GM12878 (cell line): ENCODE measurements at regions not wholly inside any gene's neighbourhood (a gene's known extent, or its start where the extent isn't known, plus 50 kb on each side); places are given as distances from the start of the nearest gene placed in this dataset.

Experiments
- ATAC-seq: fragments of 200-7000 bp; cut with Tn5 transposase; 3 replicates; pipeline ENCODE4 v1.9.1; 2020; ENCODE audit warnings: mild to moderate bottlenecking, moderate library complexity
- BruUV-seq: library from RNA; stranded (reverse); fragments of 400-500 nt; replicated peaks from 2 replicates; lab custom pipeline; 2021; lab: Mats Ljungman, UMichigan
- CTCF ChIA-PET: fragments of 300-600 bp; sonication (Branson Sonifier 250); formaldehyde crosslinking; extraction: SDS; loops from one replicate; lab custom pipeline; 2021; ENCODE audit warnings: inconsistent platforms; lab: Yijun Ruan, JAX
- POLR2A ChIA-PET: fragments of 350-600 bp; formaldehyde crosslinking; extraction: SDS; loops from one replicate; lab custom pipeline; 2021; ENCODE audit warnings: inconsistent platforms; lab: Charles Lee
- RAD21 ChIA-PET: fragments of 300-600 bp; sonication (Branson Sonifier 250); formaldehyde crosslinking; loops from one replicate; lab custom pipeline; 2023; ENCODE audit warnings: antibody characterized with exemption; ENCODE audit not compliant: unreplicated experiment; lab: Charles Lee
- SMC1A ChIA-PET: fragments of 300-600 bp; sonication (Branson Sonifier 250); formaldehyde crosslinking; loops from one replicate; lab custom pipeline; 2023; ENCODE audit not compliant: unreplicated experiment, uncharacterized antibody; lab: Charles Lee
- DNase-seq: peaks from one replicate; pipeline ENCODE4 v3.0.0-alpha.2; 2011; ENCODE audit warnings: low read depth, low spot score
- FAIRE-seq: peaks from 3 replicates; lab custom pipeline; 2011; peaks lifted over from hg19 to GRCh38; lab: Jason Lieb, UNC
- H2AFZ ChIP-seq: 2 replicates; pipeline ENCODE4 v1.6.0; 2011; ENCODE audit warnings: low read depth, low read length, control low read depth; ENCODE audit not compliant: control insufficient read depth
- H3K27ac ChIP-seq: 2 replicates; pipeline ENCODE4 v1.5.1; 2011; ENCODE audit warnings: control low read depth; ENCODE audit not compliant: control insufficient read depth, insufficient read depth
- H3K27me3 ChIP-seq, 2 experiments: replicated peaks in 1 of 2; 2 replicates each; pipeline versions ENCODE4 v1.6.0 to v1.6.1; 2011; ENCODE audit warnings: low read length in 1 of 2; ENCODE audit not compliant: control insufficient read depth in 2 of 2, insufficient read depth in 2 of 2
- H3K36me3 ChIP-seq, 2 experiments: 2 replicates each; pipeline ENCODE4 v1.5.1; 2011; ENCODE audit warnings: low read length in 1 of 2; ENCODE audit not compliant: control insufficient read depth in 2 of 2, insufficient read depth in 2 of 2
- H3K4me1 ChIP-seq: 2 replicates; pipeline ENCODE4 v1.6.1; 2011; ENCODE audit warnings: mild to moderate bottlenecking, low read length, moderate library complexity, mixed read lengths; ENCODE audit not compliant: control insufficient read depth, insufficient read depth
- H3K4me2 ChIP-seq: 2 replicates; pipeline ENCODE4 v1.6.0; 2011; ENCODE audit warnings: control low read depth; ENCODE audit not compliant: control insufficient read depth, insufficient read depth
- H3K4me3 ChIP-seq: fragments of 200-600 bp; sonication (generic); 2 replicates; pipeline ENCODE4 v1.5.1; 2016
- H3K79me2 ChIP-seq: 2 replicates; pipeline ENCODE4 v1.6.0; 2011; ENCODE audit warnings: low read length; ENCODE audit not compliant: control insufficient read depth, insufficient read depth
- H3K9ac ChIP-seq: 2 replicates; pipeline ENCODE4 v1.8.0; 2011; ENCODE audit warnings: low read length, control low read depth, mixed read lengths; ENCODE audit not compliant: control insufficient read depth, insufficient read depth
- H3K9me3 ChIP-seq: replicated peaks from 3 replicates; pipeline ENCODE4 v1.5.1; 2011; ENCODE audit warnings: mild to moderate bottlenecking, low read length; ENCODE audit not compliant: control insufficient read depth, insufficient read depth
- H4K20me1 ChIP-seq: 2 replicates; pipeline ENCODE4 v1.6.0; 2011; ENCODE audit not compliant: control insufficient read depth, insufficient read depth
- ATF7 ChIP-seq: fragments of 450-650 bp; IDR thresholded peaks from 2 replicates; pipeline ENCODE4 v1.6.1; 2016; ENCODE audit warnings: low read depth, mild to moderate bottlenecking
- FOXK2 ChIP-seq: fragments of 450-650 bp; IDR thresholded peaks from 2 replicates; pipeline ENCODE4 v1.6.1; 2017; ENCODE audit warnings: mild to moderate bottlenecking, moderate library complexity
- GATAD2B ChIP-seq: fragments of 450-650 bp; conservative IDR thresholded peaks from 2 replicates; pipeline ENCODE4 v1.6.1; 2017; ENCODE audit warnings: low read depth, mild to moderate bottlenecking, moderate library complexity
- HCFC1 ChIP-seq: fragments of 150-350 bp; IDR thresholded peaks from 2 replicates; pipeline ENCODE4 v1.6.1; 2014; ENCODE audit warnings: low read length
- LARP7 ChIP-seq: fragments of 450-650 bp; IDR thresholded peaks from 2 replicates; pipeline ENCODE4 v1.6.1; 2017; ENCODE audit warnings: mild to moderate bottlenecking
- NFIC ChIP-seq: IDR thresholded peaks from 2 replicates; pipeline ENCODE4 v1.6.1; 2012; ENCODE audit warnings: low read depth, mild to moderate bottlenecking, inconsistent platforms, low read length, moderate library complexity
- RCOR1 ChIP-seq: conservative IDR thresholded peaks from 2 replicates; pipeline ENCODE4 v1.6.1; 2012; ENCODE audit warnings: low read depth, low read length, improper control_type of control experiment
- ZNF622 ChIP-seq: fragments of 450-650 bp; IDR thresholded peaks from 2 replicates; pipeline ENCODE4 v1.6.1; 2017; ENCODE audit warnings: mild to moderate bottlenecking, inconsistent platforms
- ZZZ3 ChIP-seq: IDR thresholded peaks from 2 replicates; pipeline ENCODE4 v1.6.1; 2011; ENCODE audit warnings: low read depth; ENCODE audit not compliant: control insufficient read depth, insufficient read length
- WGBS: methylation state at CpG from one replicate; pipeline ENCODE4 v1.1.6; 2016; ENCODE audit warnings: low lambda C conversion rate; ENCODE audit not compliant: insufficient replicate concordance, insufficient coverage; ENCODE audit errors: missing lambda C conversion rate; 5-methylcytosine and 5-hydroxymethylcytosine counted together
- in situ Hi-C: fragments of 300-500 bp; cut with MboI; formaldehyde crosslinking; loops from 9 replicates; pipeline ENCODE4 v1.14.3; 2018; ENCODE audit warnings: mixed read lengths
- intact Hi-C: fragments of 100-400 bp; cut with micrococcal nuclease; formaldehyde crosslinking; loops from one replicate; pipeline ENCODE4 v1.14.2; 2022; ENCODE audit not compliant: unreplicated experiment
- TF ChIP-seq, protein P1 (sequence below): IDR thresholded peaks from 2 replicates; pipeline ENCODE4 v1.6.1; 2011; ENCODE audit warnings: borderline replicate concordance, low read depth, mild to moderate bottlenecking, moderate library complexity, mixed read lengths, low read length; ENCODE audit not compliant: insufficient read depth; ENCODE audit errors: extremely low read length
- TF ChIP-seq, protein P2 (sequence below): IDR thresholded peaks from 2 replicates; pipeline ENCODE4 v1.6.1; 2012; ENCODE audit warnings: low read length, inconsistent platforms
- TF ChIP-seq, protein P3 (sequence below): fragments of 450-650 bp; formaldehyde crosslinking; IDR thresholded peaks from 2 replicates; pipeline ENCODE4 v1.4.0; 2020; ENCODE audit warnings: mild to moderate bottlenecking, moderate library complexity
- TF ChIP-seq, protein P4 (sequence below): fragments of 450-650 bp; IDR thresholded peaks from 2 replicates; pipeline ENCODE4 v1.6.1; 2016; ENCODE audit warnings: mild to moderate bottlenecking
- TF ChIP-seq, protein P5 (sequence below): fragments of 450-650 bp; conservative IDR thresholded peaks from 2 replicates; pipeline ENCODE4 v1.6.1; 2017; ENCODE audit warnings: mild to moderate bottlenecking, moderate library complexity

DNA sequence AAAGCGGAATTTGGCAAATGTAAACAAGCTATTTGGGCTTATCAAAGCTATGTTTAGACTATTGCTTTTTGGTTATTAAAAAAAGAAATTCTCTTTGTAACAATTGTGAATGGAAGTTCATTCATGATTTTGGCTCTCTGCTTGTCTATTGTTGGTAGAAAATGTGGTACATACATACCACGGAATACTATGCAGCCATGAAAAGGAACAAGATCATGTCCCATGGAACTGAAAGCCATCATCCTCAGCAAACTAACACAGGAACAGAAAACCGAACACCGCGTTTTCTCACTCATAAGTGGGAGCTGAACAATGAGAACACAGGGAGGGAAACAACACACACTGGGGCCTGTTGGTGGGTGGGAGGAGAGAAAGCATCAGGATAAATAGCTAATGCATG lies 465.4 kb downstream of the SETD4 start (continued):
- no peak for TF ChIP-seq GATAD2B

DNA sequence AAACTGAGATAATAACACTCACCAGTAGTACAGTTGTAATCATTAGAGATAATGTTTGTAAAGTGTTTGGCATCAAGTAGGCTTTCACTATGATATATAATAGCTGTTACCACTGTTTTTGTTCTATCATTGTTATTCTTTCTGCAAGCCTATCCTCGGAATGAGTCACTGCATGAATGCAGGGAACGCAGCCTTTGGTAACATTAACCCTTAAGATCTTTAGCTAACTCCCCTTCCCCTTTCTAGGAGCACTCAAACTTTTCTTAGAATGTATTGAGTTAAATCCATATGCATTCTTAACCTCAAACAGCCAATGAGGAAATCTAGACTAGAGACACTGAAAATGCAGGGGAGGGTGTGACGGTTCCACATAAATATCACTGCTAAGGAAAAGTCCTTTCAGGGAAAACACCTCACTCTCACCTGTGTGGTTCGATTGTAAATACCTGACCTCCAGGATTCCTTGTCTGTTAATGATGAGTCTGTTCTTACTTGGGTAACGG lies 467.3 kb downstream of the SETD4 start:
- in situ Hi-C loops: no loop called here
- SMC1A ChIA-PET: no interaction called here
- no TSS peak for BruUV-seq
- Histone ChIP-seq H3K9me3 (no peaks in the 10 kb centered on the region), H3K79me2 (no peaks in the 10 kb centered on the region), H3K36me3 (no peaks in the 10 kb centered on the region), H3K9ac (no peak overlapping the region), H3K27me3 (no peaks in the 10 kb centered on the region), H4K20me1 (no peaks in the 10 kb centered on the region), H3K4me2 (no peak overlapping the region), H2AFZ (no peak overlapping the region), H3K27ac (no peak overlapping the region), H3K4me3 (no peak overlapping the region), H3K4me1 (no peaks in the 10 kb centered on the region)
- POLR2A ChIA-PET: no interaction called here
- intact Hi-C loops: no loop called here
- CTCF ChIA-PET: interaction anchor here (0.5 kb wide), 1 partner anchor 59 kb away, joined by 3 read pairs; no protein-coding TSS in a partner anchor
- DNase-seq: no peak
- 12% methylated on average over 5 of the region's 5 CpGs for WGBS
- RAD21 ChIA-PET: no interaction called here
- no peak for FAIRE-seq
- no peak for ATAC-seq
- no peak for TF ChIP-seq HCFC1
- TF ChIP-seq RCOR1: no peak
- TF ChIP-seq, protein P1, sequence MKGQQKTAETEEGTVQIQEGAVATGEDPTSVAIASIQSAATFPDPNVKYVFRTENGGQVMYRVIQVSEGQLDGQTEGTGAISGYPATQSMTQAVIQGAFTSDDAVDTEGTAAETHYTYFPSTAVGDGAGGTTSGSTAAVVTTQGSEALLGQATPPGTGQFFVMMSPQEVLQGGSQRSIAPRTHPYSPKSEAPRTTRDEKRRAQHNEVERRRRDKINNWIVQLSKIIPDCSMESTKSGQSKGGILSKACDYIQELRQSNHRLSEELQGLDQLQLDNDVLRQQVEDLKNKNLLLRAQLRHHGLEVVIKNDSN: no peak
- no peak for TF ChIP-seq ZNF622
- no peak for TF ChIP-seq FOXK2
- no peak for TF ChIP-seq ZZZ3
- TF ChIP-seq, protein P2, sequence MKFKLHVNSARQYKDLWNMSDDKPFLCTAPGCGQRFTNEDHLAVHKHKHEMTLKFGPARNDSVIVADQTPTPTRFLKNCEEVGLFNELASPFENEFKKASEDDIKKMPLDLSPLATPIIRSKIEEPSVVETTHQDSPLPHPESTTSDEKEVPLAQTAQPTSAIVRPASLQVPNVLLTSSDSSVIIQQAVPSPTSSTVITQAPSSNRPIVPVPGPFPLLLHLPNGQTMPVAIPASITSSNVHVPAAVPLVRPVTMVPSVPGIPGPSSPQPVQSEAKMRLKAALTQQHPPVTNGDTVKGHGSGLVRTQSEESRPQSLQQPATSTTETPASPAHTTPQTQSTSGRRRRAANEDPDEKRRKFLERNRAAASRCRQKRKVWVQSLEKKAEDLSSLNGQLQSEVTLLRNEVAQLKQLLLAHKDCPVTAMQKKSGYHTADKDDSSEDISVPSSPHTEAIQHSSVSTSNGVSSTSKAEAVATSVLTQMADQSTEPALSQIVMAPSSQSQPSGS: no peak
- TF ChIP-seq ATF7: no peak
- TF ChIP-seq, protein P3, sequence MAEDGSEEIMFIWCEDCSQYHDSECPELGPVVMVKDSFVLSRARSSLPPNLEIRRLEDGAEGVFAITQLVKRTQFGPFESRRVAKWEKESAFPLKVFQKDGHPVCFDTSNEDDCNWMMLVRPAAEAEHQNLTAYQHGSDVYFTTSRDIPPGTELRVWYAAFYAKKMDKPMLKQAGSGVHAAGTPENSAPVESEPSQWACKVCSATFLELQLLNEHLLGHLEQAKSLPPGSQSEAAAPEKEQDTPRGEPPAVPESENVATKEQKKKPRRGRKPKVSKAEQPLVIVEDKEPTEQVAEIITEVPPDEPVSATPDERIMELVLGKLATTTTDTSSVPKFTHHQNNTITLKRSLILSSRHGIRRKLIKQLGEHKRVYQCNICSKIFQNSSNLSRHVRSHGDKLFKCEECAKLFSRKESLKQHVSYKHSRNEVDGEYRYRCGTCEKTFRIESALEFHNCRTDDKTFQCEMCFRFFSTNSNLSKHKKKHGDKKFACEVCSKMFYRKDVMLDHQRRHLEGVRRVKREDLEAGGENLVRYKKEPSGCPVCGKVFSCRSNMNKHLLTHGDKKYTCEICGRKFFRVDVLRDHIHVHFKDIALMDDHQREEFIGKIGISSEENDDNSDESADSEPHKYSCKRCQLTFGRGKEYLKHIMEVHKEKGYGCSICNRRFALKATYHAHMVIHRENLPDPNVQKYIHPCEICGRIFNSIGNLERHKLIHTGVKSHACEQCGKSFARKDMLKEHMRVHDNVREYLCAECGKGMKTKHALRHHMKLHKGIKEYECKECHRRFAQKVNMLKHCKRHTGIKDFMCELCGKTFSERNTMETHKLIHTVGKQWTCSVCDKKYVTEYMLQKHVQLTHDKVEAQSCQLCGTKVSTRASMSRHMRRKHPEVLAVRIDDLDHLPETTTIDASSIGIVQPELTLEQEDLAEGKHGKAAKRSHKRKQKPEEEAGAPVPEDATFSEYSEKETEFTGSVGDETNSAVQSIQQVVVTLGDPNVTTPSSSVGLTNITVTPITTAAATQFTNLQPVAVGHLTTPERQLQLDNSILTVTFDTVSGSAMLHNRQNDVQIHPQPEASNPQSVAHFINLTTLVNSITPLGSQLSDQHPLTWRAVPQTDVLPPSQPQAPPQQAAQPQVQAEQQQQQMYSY: no peak
- TF ChIP-seq, protein P4, sequence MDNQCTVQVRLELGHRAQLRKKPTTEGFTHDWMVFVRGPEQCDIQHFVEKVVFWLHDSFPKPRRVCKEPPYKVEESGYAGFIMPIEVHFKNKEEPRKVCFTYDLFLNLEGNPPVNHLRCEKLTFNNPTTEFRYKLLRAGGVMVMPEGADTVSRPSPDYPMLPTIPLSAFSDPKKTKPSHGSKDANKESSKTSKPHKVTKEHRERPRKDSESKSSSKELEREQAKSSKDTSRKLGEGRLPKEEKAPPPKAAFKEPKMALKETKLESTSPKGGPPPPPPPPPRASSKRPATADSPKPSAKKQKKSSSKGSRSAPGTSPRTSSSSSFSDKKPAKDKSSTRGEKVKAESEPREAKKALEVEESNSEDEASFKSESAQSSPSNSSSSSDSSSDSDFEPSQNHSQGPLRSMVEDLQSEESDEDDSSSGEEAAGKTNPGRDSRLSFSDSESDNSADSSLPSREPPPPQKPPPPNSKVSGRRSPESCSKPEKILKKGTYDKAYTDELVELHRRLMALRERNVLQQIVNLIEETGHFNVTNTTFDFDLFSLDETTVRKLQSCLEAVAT: no peak
- TF ChIP-seq, protein P5, sequence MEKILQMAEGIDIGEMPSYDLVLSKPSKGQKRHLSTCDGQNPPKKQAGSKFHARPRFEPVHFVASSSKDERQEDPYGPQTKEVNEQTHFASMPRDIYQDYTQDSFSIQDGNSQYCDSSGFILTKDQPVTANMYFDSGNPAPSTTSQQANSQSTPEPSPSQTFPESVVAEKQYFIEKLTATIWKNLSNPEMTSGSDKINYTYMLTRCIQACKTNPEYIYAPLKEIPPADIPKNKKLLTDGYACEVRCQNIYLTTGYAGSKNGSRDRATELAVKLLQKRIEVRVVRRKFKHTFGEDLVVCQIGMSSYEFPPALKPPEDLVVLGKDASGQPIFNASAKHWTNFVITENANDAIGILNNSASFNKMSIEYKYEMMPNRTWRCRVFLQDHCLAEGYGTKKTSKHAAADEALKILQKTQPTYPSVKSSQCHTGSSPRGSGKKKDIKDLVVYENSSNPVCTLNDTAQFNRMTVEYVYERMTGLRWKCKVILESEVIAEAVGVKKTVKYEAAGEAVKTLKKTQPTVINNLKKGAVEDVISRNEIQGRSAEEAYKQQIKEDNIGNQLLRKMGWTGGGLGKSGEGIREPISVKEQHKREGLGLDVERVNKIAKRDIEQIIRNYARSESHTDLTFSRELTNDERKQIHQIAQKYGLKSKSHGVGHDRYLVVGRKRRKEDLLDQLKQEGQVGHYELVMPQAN: no peak
- TF ChIP-seq LARP7: no peak
- TF ChIP-seq NFIC: no peak
